C4-2B (cell line): ENCODE measurements at regions not wholly inside any gene's neighbourhood (a gene's known extent, or its start where the extent isn't known, plus 50 kb on each side); places are given as distances from the start of the nearest gene placed in this dataset.

Source experiments
- H3K27ac ChIP-seq: fragments of 450-650 bp; 2 replicates; pipeline ENCODE4 v1.5.1; 2017
- CTCF ChIP-seq: fragments of 450-650 bp; conservative IDR thresholded peaks from 2 replicates; pipeline ENCODE4 v1.5.1; 2017; ENCODE audit warnings: mild to moderate bottlenecking
- ZFX ChIP-seq: fragments of 450-650 bp; IDR thresholded peaks from 2 replicates; pipeline ENCODE4 v1.6.1; 2017

- no peak overlapping the region for H3K27ac ChIP-seq
- TF ChIP-seq CTCF (no peak), ZFX (no peak)
Measured at GRCh38 chr6:133173276-133173675, 67.9 kb upstream of the EYA4 start.

GRCh38 chr6:133179481-133179880 is 61.7 kb upstream of the EYA4 start:
- TF ChIP-seq CTCF = no peak
- no peak for TF ChIP-seq ZFX
- no peak overlapping the region for H3K27ac ChIP-seq

GRCh38 chr6:133183691-133184090 is 57.5 kb upstream of the EYA4 start:
- no peak overlapping the region for H3K27ac ChIP-seq
- TF ChIP-seq ZFX = no peak
- no peak for TF ChIP-seq CTCF

- TF ChIP-seq ZFX (no peak), CTCF (peak; percentile 77)
- no peak overlapping the region for H3K27ac ChIP-seq
Measured at GRCh38 chr6:133184798-133185372, 56.3 kb upstream of the EYA4 start.

- TF ChIP-seq CTCF (no peak), ZFX (no peak)
- no peak overlapping the region for H3K27ac ChIP-seq
Measured at GRCh38 chr6:133185731-133186130, 55.4 kb upstream of the EYA4 start.

GRCh38 chr6:133187114-133187513 is 54.0 kb upstream of the EYA4 start:
- no peak for TF ChIP-seq ZFX
- no peak for TF ChIP-seq CTCF
- H3K27ac ChIP-seq = no peak overlapping the region

GRCh38 chr6:133187657-133188453 is 53.3 kb upstream of the EYA4 start:
- H3K27ac ChIP-seq = no peak overlapping the region
- TF ChIP-seq CTCF (no peak), ZFX (no peak)
